OCI-LY1 (cell line): ENCODE measurements at regions not wholly inside any gene's neighbourhood (a gene's known extent, or its start where the extent isn't known, plus 50 kb on each side); places are given as distances from the start of the nearest gene placed in this dataset.

Experiments
- CTCF ChIP-seq: fragments of 200-600 bp; sonication (generic), shearing (Covaris generic); IDR thresholded peaks from 2 replicates; pipeline ENCODE4 v1.5.1; 2017; ENCODE audit warnings: mild to moderate bottlenecking, antibody characterized with exemption, low read length, moderate library complexity, mixed read lengths
- EZH2 ChIP-seq: fragments of 200-600 bp; sonication (generic), shearing (Covaris generic); IDR thresholded peaks from 2 replicates; pipeline ENCODE4 v1.8.0; 2017; ENCODE audit warnings: borderline replicate concordance, mixed run types, mild to moderate bottlenecking, antibody characterized with exemption, low read length, moderate library complexity, mixed read lengths

GRCh38 chr4:188639479-188640100, 500.3 kb downstream of the TRIML1 start:
- TF ChIP-seq EZH2 (no peak), CTCF (no peak)
